ENCODE measurements at regions not wholly inside any gene's neighbourhood (a gene's known extent, or its start where the extent isn't known, plus 50 kb on each side); places are given as distances from the start of the nearest gene placed in this dataset.

DNA sequence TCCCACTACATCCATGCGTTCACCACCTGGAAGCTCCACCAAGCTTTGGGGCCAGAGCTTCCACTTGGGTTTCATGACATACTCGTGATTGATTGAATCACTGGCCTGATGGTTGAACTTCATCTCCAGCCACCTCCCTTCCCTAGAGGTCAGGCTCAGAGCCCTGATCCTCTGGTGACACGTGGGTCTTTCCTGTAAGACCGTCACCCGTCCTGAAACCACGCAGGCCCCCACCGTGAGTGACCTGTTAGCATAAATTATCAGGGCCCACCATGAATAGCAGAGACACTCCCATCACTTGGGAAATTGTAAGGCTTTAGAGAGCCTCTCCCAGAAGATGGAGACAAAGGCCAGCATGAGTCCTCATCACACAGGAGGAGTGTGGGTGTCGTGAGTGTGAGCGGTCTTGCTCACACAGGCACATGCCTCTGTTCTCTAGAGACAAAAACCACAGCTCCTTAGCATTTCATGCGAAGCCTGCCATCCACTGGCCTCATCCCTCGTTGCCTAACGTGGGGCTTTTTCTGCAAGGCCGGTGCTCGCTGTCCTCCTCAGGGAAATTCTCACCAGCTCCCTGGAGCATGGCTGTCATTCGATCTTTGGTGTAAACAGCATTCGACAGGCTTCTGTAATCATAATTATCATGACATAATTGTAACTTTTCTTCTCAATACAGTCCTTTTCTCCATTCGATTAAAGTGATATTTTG, 65.1 kb upstream of the DUSP22 start:
- no peak for DNase-seq

GRCh38 chr6:227812-228338, 64.4 kb upstream of the DUSP22 start:
- DNase-seq: no peak

GRCh38 chr6:228881-229651, 63.2 kb upstream of the DUSP22 start:
- no peak for DNase-seq

DNA sequence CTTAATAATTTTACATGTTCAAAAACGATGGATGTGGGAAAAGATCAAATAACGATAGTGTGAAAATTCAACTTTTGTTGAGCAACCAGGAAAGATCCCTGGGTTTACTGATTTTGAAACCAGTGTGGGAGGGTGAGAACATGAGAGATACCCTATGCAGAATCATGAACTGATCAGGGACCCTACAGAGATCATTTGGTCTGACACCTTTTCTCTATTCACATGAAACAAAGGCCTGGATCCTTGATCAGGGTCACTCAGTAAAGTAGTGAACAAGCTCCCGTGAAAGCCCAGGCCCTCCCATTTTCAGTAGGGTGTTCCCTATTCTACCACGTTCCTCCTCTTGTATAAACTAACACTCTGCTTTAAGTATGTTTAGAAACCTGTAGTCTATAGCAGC, 60.5 kb upstream of the DUSP22 start:
- DNase-seq: no peak

- no peak for DNase-seq
Measured at GRCh38 chr6:232982-233640, 59.2 kb upstream of the DUSP22 start.

DNA sequence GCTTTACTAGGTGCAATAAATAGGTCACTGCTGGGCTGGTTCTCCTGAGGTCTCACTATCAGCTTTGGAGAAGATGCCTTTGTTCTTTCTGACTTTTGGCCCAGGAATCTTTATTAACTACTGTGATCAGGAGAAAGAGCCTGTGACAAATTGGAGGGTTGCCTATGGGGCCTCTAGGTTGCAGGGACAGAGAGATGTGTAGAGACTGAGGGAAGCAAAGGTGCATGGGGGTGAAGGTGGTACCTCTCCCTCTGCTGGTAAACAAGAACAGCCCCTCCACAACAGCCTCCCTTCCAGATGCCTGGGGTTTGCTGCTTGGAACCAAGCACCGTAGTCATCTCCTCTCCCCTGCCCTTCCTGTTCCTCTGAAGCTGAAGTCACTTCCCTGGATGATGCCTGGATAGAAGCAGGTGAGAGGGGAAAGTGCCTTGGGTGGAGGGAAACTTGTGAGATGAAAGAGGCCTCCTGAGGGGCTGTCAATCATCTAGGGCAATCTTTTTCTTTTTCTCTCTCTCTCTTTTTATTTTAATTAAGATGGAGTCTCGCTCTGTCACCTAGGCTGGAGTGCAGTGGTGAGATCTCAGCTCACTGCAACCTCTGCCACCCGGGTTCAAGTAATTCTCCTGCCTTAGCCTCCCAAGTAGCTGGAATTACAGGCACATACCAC, 57.4 kb upstream of the DUSP22 start:
- no peak for DNase-seq

DNA sequence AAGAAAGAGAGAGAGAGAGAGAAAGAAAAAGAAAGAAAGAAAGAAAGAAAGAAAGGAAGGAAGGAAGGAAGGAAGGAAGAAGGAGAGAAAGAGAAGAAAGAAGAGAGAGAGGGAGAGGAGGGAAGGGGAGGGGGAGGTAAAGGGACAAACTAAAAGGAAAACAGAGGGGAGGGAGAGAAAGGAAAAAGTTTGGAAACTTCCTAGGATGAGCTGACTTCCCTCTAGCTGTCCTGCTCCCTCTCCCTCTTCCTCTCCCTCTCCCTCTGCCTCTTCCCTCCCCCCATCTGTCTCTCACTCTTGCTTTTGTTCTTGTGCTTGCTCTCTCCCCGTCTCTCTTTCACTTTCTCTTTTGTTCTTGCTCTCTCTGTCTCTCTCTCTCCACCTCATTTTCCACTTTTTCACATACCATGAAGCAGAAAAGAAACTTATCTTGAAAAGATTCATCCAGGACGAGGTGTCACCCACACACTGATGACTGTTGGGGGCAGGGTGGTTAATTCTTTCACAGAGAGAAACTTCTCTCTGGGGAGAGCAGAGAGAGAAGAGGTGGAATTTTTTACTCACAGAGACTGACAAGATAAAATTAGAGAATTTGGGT, 56.4 kb upstream of the DUSP22 start:
- no peak for DNase-seq

GRCh38 chr6:236519-236918, 55.8 kb upstream of the DUSP22 start:
- no peak for DNase-seq

GRCh38 chr6:240151-240550, 52.1 kb upstream of the DUSP22 start:
- DNase-seq: no peak

GRCh38 chr6:241336-241865, 50.9 kb upstream of the DUSP22 start:
- DNase-seq: no peak

Measured in DMS153 (cell line).